SK-N-SH (cell line): ENCODE measurements at regions not wholly inside any gene's neighbourhood (a gene's known extent, or its start where the extent isn't known, plus 50 kb on each side); places are given as distances from the start of the nearest gene placed in this dataset.

Experiments
- ELF1 ChIP-seq: IDR thresholded peaks from 2 replicates; pipeline ENCODE4 v1.4.0; 2012
- EP300 ChIP-seq, 2 experiments: IDR thresholded peaks; 2 replicates each; pipeline versions ENCODE4 v1.4.0 to v1.6.1; 2012; ENCODE audit warnings: borderline replicate concordance in 1 of 2, low read depth in 1 of 2, low read length in 1 of 2
- NRF1 ChIP-seq: IDR thresholded peaks from 2 replicates; pipeline ENCODE4 v1.6.1; 2012; ENCODE audit warnings: low read depth, mild to moderate bottlenecking, low read length
- SIN3A ChIP-seq: IDR thresholded peaks from 2 replicates; pipeline ENCODE4 v1.6.1; 2012; ENCODE audit warnings: low read depth, mild to moderate bottlenecking, low read length, moderate library complexity, borderline replicate concordance
- SMC3 ChIP-seq: IDR thresholded peaks from 2 replicates; pipeline ENCODE4 v1.6.1; 2012; ENCODE audit warnings: low read depth, low read length, improper control_type of control experiment
- TF ChIP-seq, protein P1 (sequence below): fragments of 200-600 bp; sonication (generic); IDR thresholded peaks from 2 replicates; pipeline ENCODE4 v1.6.1; 2017; ENCODE audit warnings: antibody characterized with exemption, mild to moderate bottlenecking, moderate library complexity

DNA sequence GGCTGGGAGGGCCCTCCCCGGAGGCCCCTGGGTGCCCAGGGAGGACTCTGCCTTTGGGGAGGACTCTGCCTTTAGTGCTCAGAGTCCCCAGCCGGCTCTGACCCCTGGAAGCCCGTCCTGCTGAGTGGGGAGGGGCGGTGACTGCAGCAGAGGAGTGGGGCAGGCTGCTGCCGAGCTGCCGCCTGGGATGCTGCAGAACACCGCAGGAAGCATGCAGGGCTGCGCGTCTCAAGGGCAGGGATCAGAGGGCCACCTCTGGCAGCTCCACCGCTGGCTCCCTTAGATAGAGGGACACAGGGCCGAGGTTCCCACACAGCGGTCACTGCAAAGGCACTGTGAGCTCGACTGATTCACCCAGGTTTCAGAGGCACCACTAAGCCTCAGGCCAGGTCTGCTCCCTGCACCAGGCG is 82.2 kb upstream of the GATA5 start:
- TF ChIP-seq, protein P1, sequence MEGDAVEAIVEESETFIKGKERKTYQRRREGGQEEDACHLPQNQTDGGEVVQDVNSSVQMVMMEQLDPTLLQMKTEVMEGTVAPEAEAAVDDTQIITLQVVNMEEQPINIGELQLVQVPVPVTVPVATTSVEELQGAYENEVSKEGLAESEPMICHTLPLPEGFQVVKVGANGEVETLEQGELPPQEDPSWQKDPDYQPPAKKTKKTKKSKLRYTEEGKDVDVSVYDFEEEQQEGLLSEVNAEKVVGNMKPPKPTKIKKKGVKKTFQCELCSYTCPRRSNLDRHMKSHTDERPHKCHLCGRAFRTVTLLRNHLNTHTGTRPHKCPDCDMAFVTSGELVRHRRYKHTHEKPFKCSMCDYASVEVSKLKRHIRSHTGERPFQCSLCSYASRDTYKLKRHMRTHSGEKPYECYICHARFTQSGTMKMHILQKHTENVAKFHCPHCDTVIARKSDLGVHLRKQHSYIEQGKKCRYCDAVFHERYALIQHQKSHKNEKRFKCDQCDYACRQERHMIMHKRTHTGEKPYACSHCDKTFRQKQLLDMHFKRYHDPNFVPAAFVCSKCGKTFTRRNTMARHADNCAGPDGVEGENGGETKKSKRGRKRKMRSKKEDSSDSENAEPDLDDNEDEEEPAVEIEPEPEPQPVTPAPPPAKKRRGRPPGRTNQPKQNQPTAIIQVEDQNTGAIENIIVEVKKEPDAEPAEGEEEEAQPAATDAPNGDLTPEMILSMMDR, result no peak
- TF ChIP-seq NRF1 (no peak), EP300 (IDR thresholded peaks at IDR 0.05; ENCODE audit: borderline replicate concordance in 1 of 2, low read depth in 1 of 2, low read length in 1 of 2) (no peak), ELF1 (no peak), SMC3 (no peak), SIN3A (no peak)
